Activated CD4-positive, alpha-beta T cell treated with anti-CD3 and anti-CD28 coated beads, Interleukin-2, amount 50 U/mL, for 1 hour (primary cell): ENCODE measurements at regions not wholly inside any gene's neighbourhood (a gene's known extent, or its start where the extent isn't known, plus 50 kb on each side); places are given as distances from the start of the nearest gene placed in this dataset.

Source experiments
- DNase-seq: peaks from one replicate; pipeline ENCODE4 v3.0.0-alpha.2; 2020

DNA sequence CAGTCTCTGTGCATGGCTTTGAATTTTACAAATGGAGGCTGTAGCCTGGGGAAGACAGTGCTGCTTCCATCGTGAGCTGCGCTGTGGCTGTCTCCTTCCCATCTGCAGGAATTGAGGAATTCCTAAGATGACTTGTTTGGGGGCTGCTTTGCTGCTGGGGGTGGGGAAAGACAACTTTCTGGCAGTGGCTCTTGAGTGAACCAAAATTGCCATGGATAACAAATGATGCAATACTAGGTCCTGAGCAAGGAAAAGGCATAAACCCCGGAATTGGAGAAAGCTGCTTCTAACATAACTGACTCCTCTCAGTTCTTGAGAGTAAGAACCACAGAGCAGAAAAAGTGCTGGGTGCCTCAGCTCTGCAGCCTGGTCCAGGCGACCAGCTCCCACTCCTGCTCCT lies 245.0 kb upstream of the RPL38 start:
- no peak for DNase-seq

- no peak for DNase-seq
Observed at GRCh38 chr17:73960469-73960868, 243.0 kb upstream of the RPL38 start.

- no peak for DNase-seq
Observed at GRCh38 chr17:73962308-73962707, 241.2 kb upstream of the RPL38 start.

GRCh38 chr17:73968680-73969079 lies 234.8 kb upstream of the RPL38 start:
- DNase-seq, result no peak

GRCh38 chr17:73969956-73970355 lies 233.5 kb upstream of the RPL38 start:
- no peak for DNase-seq

DNA sequence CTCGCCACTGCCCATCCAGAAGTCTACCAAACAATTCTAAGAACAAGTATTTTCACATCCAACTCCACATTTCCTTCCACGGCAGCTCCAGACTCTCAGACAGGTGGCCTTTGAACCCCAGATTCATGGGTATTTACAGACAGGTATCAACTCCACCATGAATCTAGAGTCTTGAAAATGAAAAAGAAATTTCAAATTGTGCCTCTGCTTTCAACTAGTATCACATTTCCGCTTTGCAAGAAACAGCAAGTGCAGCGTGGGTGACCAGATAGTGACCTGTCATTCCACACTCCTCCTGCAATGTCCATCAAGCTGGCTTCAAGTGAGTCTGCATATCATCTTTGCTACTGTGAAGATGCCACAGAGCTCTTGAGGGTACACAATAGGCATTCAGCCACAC lies 232.4 kb upstream of the RPL38 start:
- DNase-seq, result no peak

GRCh38 chr17:73972056-73972455 lies 231.4 kb upstream of the RPL38 start:
- no peak for DNase-seq

- no peak for DNase-seq
Observed at GRCh38 chr17:73972901-73973300, 230.6 kb upstream of the RPL38 start.

- DNase-seq, result no peak
Observed at GRCh38 chr17:73973586-73974409, 229.7 kb upstream of the RPL38 start.

DNA sequence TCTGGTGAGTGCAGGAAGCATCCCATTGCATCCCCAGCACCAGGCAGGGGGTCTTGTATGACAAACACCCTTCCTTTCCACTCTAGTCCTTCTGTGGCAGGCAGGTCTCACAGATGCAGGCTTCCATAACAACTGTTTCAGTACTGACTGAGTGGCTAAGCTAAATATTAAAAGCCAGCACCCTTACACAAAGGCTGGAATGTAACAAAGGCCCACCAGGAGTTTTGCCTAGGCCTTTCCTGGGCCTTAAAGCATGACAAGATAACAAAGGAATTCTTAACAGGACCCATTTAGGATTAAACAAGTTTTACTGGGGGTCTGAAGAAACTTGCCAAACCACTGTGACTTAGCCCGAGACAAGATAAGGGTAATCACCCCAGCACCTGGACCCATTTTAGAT lies 228.9 kb upstream of the RPL38 start:
- DNase-seq, result no peak

- DNase-seq, result no peak
Observed at GRCh38 chr17:73976147-73976546, 227.3 kb upstream of the RPL38 start.

GRCh38 chr17:73976676-73977521 lies 226.6 kb upstream of the RPL38 start:
- no peak for DNase-seq

- DNase-seq, result no peak
Observed at GRCh38 chr17:73980517-73980916, 223.0 kb upstream of the RPL38 start.

DNA sequence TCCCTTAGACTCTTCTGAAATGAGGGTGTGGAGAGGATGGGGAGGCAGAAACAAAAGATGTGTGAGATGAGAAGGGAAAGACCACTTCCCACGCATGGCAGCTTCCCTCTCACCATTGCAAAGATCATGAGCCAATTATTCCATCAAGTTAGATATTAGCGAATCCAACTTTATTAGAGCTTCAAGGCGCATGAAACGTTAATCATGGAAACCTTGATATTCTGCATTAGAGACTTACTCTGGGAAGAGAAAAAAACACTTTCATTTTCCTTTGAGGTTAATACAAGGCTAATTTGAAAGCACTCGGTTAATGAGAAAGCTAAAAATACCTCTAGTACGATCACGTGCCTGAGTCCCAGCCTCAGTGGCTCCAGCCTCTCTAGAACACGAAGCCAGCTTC lies 220.6 kb upstream of the RPL38 start:
- no peak for DNase-seq

DNA sequence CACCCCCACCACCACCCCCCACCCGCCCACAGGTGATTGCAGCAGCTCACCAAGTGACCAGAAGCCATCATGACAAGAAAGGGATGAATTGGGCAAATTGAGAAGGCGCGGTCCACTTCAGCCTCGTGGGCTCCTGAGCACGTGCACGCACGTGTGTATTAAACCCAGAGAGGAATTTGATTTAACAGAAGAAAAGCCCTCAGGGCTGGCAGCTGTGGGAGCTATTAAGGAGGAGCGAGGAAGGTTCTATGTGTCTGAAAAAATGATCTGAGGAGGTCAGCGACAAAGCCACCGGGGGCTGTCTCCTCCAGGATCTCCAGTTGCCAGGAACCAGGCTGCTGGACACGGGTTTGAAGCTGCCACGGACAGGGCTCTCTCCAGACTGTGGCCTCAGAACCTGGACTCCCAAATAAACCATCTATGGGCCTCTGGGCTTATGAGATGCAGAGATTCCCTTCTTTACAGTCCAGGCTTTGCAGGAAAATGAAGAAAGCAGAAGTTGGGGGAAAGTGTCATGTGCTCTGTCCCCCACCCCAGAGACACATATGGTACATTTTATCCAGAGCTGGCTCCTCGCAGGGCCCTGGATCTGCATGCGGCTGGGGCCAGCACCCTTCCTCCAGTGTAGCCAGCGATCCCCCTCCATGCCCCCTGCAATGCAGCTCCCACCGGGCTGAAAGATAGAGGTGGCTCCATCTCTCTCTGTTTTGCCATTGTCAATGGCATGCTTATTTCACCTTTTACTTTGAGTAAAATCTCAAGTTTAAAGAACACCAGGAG lies 219.7 kb upstream of the RPL38 start:
- no peak for DNase-seq

- DNase-seq, result no peak
Observed at GRCh38 chr17:73984941-73985340, 218.5 kb upstream of the RPL38 start.

DNA sequence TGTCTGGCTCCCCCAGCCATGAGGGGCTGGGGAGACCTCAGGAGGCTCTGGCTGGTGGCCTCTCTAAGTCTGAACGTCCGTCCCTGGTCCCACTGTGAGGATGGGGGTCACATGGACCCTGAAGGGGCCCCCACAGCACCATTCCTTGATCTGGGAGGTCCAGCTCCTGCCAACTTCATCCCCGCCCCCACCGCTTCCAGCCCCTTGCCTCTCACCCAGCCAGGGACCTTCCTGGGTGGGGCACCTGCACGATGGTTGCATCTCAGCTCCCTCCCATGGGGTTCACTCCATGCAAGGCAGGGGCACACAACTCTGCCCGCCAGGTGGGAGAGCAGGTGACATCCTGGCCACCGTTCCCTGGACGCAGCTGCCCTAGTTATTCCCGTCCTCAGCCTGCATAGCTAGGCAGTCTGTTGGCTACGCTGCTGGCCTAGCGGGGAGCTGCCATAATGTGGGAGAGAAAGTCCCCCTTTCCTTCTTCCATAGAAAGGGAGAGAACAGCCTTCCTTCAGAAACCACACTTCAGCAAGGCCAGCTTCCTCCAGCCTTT lies 217.9 kb upstream of the RPL38 start:
- DNase-seq, result no peak

- DNase-seq, result no peak
Observed at GRCh38 chr17:73986641-73987177, 216.8 kb upstream of the RPL38 start.

DNA sequence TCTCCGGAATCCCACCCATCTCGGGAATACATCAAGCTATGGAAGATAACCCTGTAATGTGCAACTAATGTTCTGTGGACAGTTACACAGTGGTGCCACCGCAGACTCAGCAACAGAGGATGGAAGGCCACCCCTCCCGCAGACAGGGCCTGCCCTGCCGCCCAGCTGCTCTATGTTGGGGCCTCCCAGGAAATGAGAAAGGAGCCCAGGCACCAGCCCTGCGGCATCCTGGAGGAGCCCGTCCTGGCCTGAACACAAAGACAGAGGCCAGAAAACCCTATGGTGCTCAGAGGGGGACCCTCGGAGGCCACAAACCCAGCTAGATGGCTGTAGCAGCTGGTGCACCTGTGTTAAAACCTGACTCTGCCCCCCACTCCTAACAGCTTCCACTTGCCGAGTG lies 216.1 kb upstream of the RPL38 start:
- no peak for DNase-seq

DNA sequence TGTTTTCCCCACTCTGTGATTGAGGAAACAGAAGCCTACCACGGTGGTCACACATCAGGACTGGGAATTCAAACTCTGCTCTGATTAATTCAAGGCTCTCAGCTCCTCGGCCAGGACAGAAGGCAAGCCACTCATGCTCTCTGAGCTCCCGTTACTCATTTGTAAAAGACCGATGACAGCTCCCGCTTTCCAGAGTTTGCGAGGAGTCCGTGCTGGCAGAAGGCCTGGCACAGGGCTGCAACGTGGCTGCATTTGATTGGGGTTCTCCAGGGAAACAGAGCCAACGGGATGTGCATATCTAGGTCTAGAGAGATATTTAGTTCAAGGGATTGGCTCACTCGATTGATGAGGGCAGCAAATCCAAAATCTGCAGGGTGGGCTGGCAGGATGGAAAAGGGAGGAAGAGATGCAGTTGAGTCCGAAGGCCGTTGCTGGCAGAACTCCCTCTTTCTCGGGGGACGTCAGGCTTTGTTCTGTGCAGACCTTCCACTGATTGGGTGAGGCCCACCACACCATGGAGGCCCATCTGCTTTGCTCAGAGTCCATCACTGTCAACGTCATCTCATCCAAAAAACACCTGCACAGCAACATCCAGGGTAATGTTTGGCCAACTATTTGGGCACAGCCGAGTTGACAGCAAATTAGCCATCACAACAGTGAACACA lies 215.5 kb upstream of the RPL38 start:
- no peak for DNase-seq

GRCh38 chr17:73989671-73990070 lies 213.8 kb upstream of the RPL38 start:
- no peak for DNase-seq

DNA sequence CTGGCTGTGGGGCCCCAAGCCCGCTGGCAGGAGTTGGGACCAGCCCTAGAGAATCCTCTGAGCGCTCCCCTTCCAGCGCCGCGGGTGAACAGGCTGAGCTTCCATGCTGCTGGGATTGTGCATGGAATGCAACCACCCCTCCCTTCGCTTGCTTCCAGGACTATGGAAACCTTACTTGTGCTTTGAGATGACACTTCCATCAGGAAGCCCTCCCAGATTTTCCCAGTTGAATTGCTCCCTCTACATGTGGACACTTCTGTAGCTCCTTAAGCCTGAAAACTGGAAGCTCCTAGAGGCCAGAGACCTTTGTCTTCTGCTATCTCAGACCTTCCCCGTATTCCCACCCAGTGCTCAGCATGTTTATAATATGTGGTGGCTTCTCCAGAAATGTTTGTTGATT lies 213.2 kb upstream of the RPL38 start:
- DNase-seq, result no peak
